Thymus (tissue), 11 donors: ENCODE measurements at regions not wholly inside any gene's neighbourhood (a gene's known extent, or its start where the extent isn't known, plus 50 kb on each side); places are given as distances from the start of the nearest gene placed in this dataset.

Source experiments
- DNase-seq, 9 donors: peaks; one replicate each; pipeline ENCODE4 v3.0.0-alpha.2; 2013; ENCODE audit warnings: low spot score in 9 of 9, low read depth in 6 of 9, missing footprints in 1 of 9
- H3K27ac ChIP-seq, 2 donors: one replicate each; pipeline ENCODE4 v1.5.1; 2013; ENCODE audit warnings: control low read depth in 1 of 2, low read depth in 1 of 2, low read length in 1 of 2, mild to moderate bottlenecking in 1 of 2, moderate library complexity in 1 of 2
- H3K27me3 ChIP-seq, 2 donors: one replicate each; pipeline ENCODE4 v1.5.1; 2013; ENCODE audit warnings: low read length in 1 of 2; ENCODE audit not compliant: control insufficient read depth in 2 of 2, insufficient read depth in 1 of 2
- H3K36me3 ChIP-seq, 2 donors: one replicate each; pipeline ENCODE4 v1.5.1; 2013; ENCODE audit warnings: low read length in 1 of 2, mild to moderate bottlenecking in 1 of 2, moderate library complexity in 1 of 2; ENCODE audit not compliant: control insufficient read depth in 2 of 2, insufficient read depth in 2 of 2
- H3K4me1 ChIP-seq, 2 donors: one replicate each; pipeline ENCODE4 v1.5.1; 2013; ENCODE audit warnings: low read length in 2 of 2; ENCODE audit not compliant: control insufficient read depth in 2 of 2, insufficient read depth in 2 of 2
- H3K4me3 ChIP-seq, 2 donors: one replicate each; pipeline ENCODE4 v1.5.1; 2013; ENCODE audit warnings: low read length in 2 of 2, control low read depth in 1 of 2, mild to moderate bottlenecking in 1 of 2
- H3K9me3 ChIP-seq, 2 donors: one replicate each; pipeline ENCODE4 v1.5.1; 2013; ENCODE audit warnings: low read length in 1 of 2, mild to moderate bottlenecking in 1 of 2; ENCODE audit not compliant: control insufficient read depth in 2 of 2, insufficient read depth in 1 of 2
- WGBS: extraction: QIAGEN DNeasy Blood & Tissue Kit; methylation state at CpG from one replicate; pipeline ENCODE4 v1.1.7; 2013; 5-methylcytosine and 5-hydroxymethylcytosine counted together
- donor health status: healthy.

GRCh38 chr14:40903709-40904108 lies 703.0 kb upstream of the LRFN5 start:
- H3K36me3 ChIP-seq: no peaks in the 10 kb centered on the region
- H3K9me3 ChIP-seq: no peaks in the 10 kb centered on the region
- no peak for DNase-seq
- H3K4me1 ChIP-seq: no peaks in the 10 kb centered on the region
- no peak overlapping the region for H3K27ac ChIP-seq
- no peak overlapping the region for H3K4me3 ChIP-seq
- no peaks in the 10 kb centered on the region for H3K27me3 ChIP-seq

- Histone ChIP-seq H3K36me3 (no peaks in the 10 kb centered on the region), H3K4me1 (no peaks in the 10 kb centered on the region), H3K27ac (no peak overlapping the region), H3K4me3 (no peak overlapping the region), H3K27me3 (no peaks in the 10 kb centered on the region), H3K9me3 (no peaks in the 10 kb centered on the region)
- DNase-seq: no peak
- 79% methylated on average over 2 of the region's 2 CpGs for WGBS
Measured at GRCh38 chr14:40899435-40899834, 707.2 kb upstream of the LRFN5 start.

- Histone ChIP-seq H3K27me3 (no peaks in the 10 kb centered on the region), H3K4me1 (no peaks in the 10 kb centered on the region), H3K36me3 (no peaks in the 10 kb centered on the region), H3K4me3 (no peak overlapping the region), H3K9me3 (no peaks in the 10 kb centered on the region), H3K27ac (no peak overlapping the region)
- DNase-seq: no peak
- WGBS: 96% methylated on average over 2 of the region's 2 CpGs
Measured at GRCh38 chr14:40894846-40895245, 711.8 kb upstream of the LRFN5 start.

- Histone ChIP-seq H3K27ac (no peak overlapping the region), H3K27me3 (no peaks in the 10 kb centered on the region), H3K4me3 (no peak overlapping the region), H3K4me1 (no peaks in the 10 kb centered on the region), H3K36me3 (no peaks in the 10 kb centered on the region), H3K9me3 (no peaks in the 10 kb centered on the region)
- no peak for DNase-seq
Measured at GRCh38 chr14:40889126-40889525, 717.5 kb upstream of the LRFN5 start.

GRCh38 chr14:40887912-40888311 lies 718.8 kb upstream of the LRFN5 start:
- no peak overlapping the region for H3K4me3 ChIP-seq
- WGBS: 96% methylated on average over 2 of the region's 2 CpGs
- H3K27ac ChIP-seq: no peak overlapping the region
- H3K36me3 ChIP-seq: no peaks in the 10 kb centered on the region
- no peak for DNase-seq
- H3K9me3 ChIP-seq: no peaks in the 10 kb centered on the region
- H3K4me1 ChIP-seq: no peaks in the 10 kb centered on the region
- H3K27me3 ChIP-seq: no peaks in the 10 kb centered on the region

- H3K36me3 ChIP-seq: no peaks in the 10 kb centered on the region
- no peaks in the 10 kb centered on the region for H3K27me3 ChIP-seq
- no peak for DNase-seq
- no peak overlapping the region for H3K27ac ChIP-seq
- WGBS: 80% methylated on average over 1 of the region's 1 CpG
- H3K4me3 ChIP-seq: no peak overlapping the region
- H3K9me3 ChIP-seq: no peaks in the 10 kb centered on the region
- H3K4me1 ChIP-seq: no peaks in the 10 kb centered on the region
Measured at GRCh38 chr14:40870252-40870651, 736.4 kb upstream of the LRFN5 start.

- WGBS: 75% methylated on average over 1 of the region's 1 CpG
- Histone ChIP-seq H3K4me3 (no peak overlapping the region), H3K27me3 (no peaks in the 10 kb centered on the region), H3K27ac (no peak overlapping the region), H3K4me1 (no peaks in the 10 kb centered on the region), H3K9me3 (peaks cover 0 to 10% of the 10 kb centered on the region in 2 donors), H3K36me3 (no peaks in the 10 kb centered on the region)
- DNase-seq: no peak
Measured at GRCh38 chr14:40859055-40859454, 747.6 kb upstream of the LRFN5 start.

GRCh38 chr14:40855343-40855742 lies 751.3 kb upstream of the LRFN5 start:
- Histone ChIP-seq H3K27ac (no peak overlapping the region), H3K4me1 (no peaks in the 10 kb centered on the region), H3K36me3 (no peaks in the 10 kb centered on the region), H3K27me3 (no peaks in the 10 kb centered on the region), H3K4me3 (no peak overlapping the region), H3K9me3 (peaks cover 0 to 13% of the 10 kb centered on the region in 2 donors)
- no peak for DNase-seq
- 94% methylated on average over 6 of the region's 6 CpGs for WGBS

GRCh38 chr14:40850191-40850590 lies 756.5 kb upstream of the LRFN5 start:
- Histone ChIP-seq H3K4me1 (no peaks in the 10 kb centered on the region), H3K27me3 (no peaks in the 10 kb centered on the region), H3K36me3 (no peaks in the 10 kb centered on the region), H3K9me3 (peaks cover 0 to 17% of the 10 kb centered on the region in 2 donors), H3K27ac (no peak overlapping the region), H3K4me3 (no peak overlapping the region)
- no peak for DNase-seq

- H3K36me3 ChIP-seq: no peaks in the 10 kb centered on the region
- no peak overlapping the region for H3K4me3 ChIP-seq
- H3K4me1 ChIP-seq: no peaks in the 10 kb centered on the region
- no peaks in the 10 kb centered on the region for H3K27me3 ChIP-seq
- no peak for DNase-seq
- H3K27ac ChIP-seq: no peak overlapping the region
- peaks cover 0 to 6% of the 10 kb centered on the region in 2 donors for H3K9me3 ChIP-seq
Measured at GRCh38 chr14:40847480-40847879, 759.2 kb upstream of the LRFN5 start.
